H1 (cell line): ENCODE measurements at regions not wholly inside any gene's neighbourhood (a gene's known extent, or its start where the extent isn't known, plus 50 kb on each side); places are given as distances from the start of the nearest gene placed in this dataset.

ENCODE experiments used
- CTCF ChIA-PET: fragments of 300-600 bp; sonication (Branson Sonifier 250); formaldehyde crosslinking; loops from one replicate; lab custom pipeline; 2021; ENCODE audit not compliant: partially characterized antibody; lab: Charles Lee
- POLR2A ChIA-PET: fragments of 300-600 bp; sonication (Branson Sonifier 250); formaldehyde crosslinking; loops from one replicate; lab custom pipeline; 2021; ENCODE audit warnings: inconsistent platforms; ENCODE audit not compliant: partially characterized antibody; lab: Charles Lee
- DNase-seq, 2 experiments: peaks; one replicate each; pipeline versions ENCODE4 v3.0.0 to v3.0.0-alpha.2; 2010 to 2022; ENCODE audit warnings: low spot score in 2 of 2, low read depth in 1 of 2, mixed read lengths in 1 of 2
- FAIRE-seq: peaks from 2 replicates; lab custom pipeline; 2011; peaks lifted over from hg19 to GRCh38; lab: Jason Lieb, UNC
- H2AFZ ChIP-seq: 2 replicates; pipeline ENCODE4 v1.8.1; 2012; ENCODE audit warnings: low read length, inconsistent platforms
- H2AK5ac ChIP-seq: 2 replicates; pipeline ENCODE4 v1.6.1; 2013; ENCODE audit warnings: low read depth, low read length
- H2BK120ac ChIP-seq: replicated peaks from 2 replicates; pipeline ENCODE3; 2013; ENCODE audit warnings: low read depth, low read length, inconsistent platforms
- H2BK12ac ChIP-seq: 2 replicates; pipeline ENCODE4 v1.6.1; 2013; ENCODE audit warnings: low read depth, low read length
- H2BK15ac ChIP-seq: 2 replicates; pipeline ENCODE4 v1.6.1; 2013; ENCODE audit warnings: low read length
- H2BK20ac ChIP-seq: 2 replicates; pipeline ENCODE4 v1.6.1; 2013; ENCODE audit warnings: low read length
- H2BK5ac ChIP-seq: 2 replicates; pipeline ENCODE4 v1.6.1; 2013; ENCODE audit warnings: low read depth, low read length
- H3K14ac ChIP-seq: 2 replicates; pipeline ENCODE4 v1.6.1; 2013; ENCODE audit warnings: inconsistent platforms; ENCODE audit not compliant: insufficient read length
- H3K18ac ChIP-seq: 2 replicates; pipeline ENCODE4 v1.6.1; 2013; ENCODE audit warnings: low read length; ENCODE audit errors: extremely low read depth
- H3K23ac ChIP-seq: 2 replicates; pipeline ENCODE4 v1.6.1; 2013; ENCODE audit warnings: inconsistent platforms; ENCODE audit not compliant: insufficient read length
- H3K23me2 ChIP-seq: 2 replicates; pipeline ENCODE4 v1.6.1; 2013; ENCODE audit warnings: low read depth, low read length
- H3K27ac ChIP-seq: 2 replicates; pipeline ENCODE4 v1.6.1; 2011; ENCODE audit warnings: low read depth, low read length, inconsistent platforms
- H3K27me3 ChIP-seq, 4 experiments: replicated peaks in 1 of 4; 1 replicate in 1 of 4; 2 replicates in 3 of 4; pipeline versions ENCODE4 v1.6.1 to v1.8.1; 2011 to 2013; ENCODE audit warnings: low read length in 3 of 4, mild to moderate bottlenecking in 3 of 4, inconsistent platforms in 2 of 4, mixed read lengths in 2 of 4, moderate library complexity in 1 of 4; ENCODE audit not compliant: control insufficient read depth in 3 of 4, insufficient read depth in 3 of 4; ENCODE audit errors: extremely low read depth in 1 of 4
- H3K36me3 ChIP-seq, 4 experiments: 2 replicates each; pipeline versions ENCODE4 v1.6.1 to v1.8.1; 2011 to 2013; ENCODE audit warnings: mild to moderate bottlenecking in 4 of 4, low read length in 3 of 4, moderate library complexity in 2 of 4, control low read depth in 1 of 4, inconsistent platforms in 1 of 4; ENCODE audit not compliant: insufficient read depth in 4 of 4, control insufficient read depth in 2 of 4
- H3K4ac ChIP-seq: replicated peaks from 2 replicates; pipeline ENCODE3; 2013; ENCODE audit warnings: low read length, low read depth, mixed read lengths, inconsistent platforms; ENCODE audit not compliant: insufficient read length
- H3K4me1 ChIP-seq, 4 experiments: replicated peaks in 1 of 4; 1 replicate in 1 of 4; 2 replicates in 3 of 4; pipeline versions ENCODE4 v1.6.1 to v1.8.1; 2011 to 2013; ENCODE audit warnings: low read length in 3 of 4, inconsistent platforms in 2 of 4, mixed read lengths in 1 of 4; ENCODE audit not compliant: insufficient read depth in 4 of 4, control insufficient read depth in 3 of 4
- H3K4me2 ChIP-seq, 2 experiments: 2 replicates each; pipeline versions ENCODE4 v1.6.1 to v1.8.1; 2011 to 2013; ENCODE audit warnings: low read depth in 2 of 2, low read length in 2 of 2, control low read depth in 1 of 2, inconsistent platforms in 1 of 2, mild to moderate bottlenecking in 1 of 2; ENCODE audit not compliant: insufficient read depth in 1 of 2
- H3K4me3 ChIP-seq, 4 experiments: fragments of 200-600, 300-600 bp in 1 of 4; sonication (generic), shearing (Covaris generic), sonication (Bioruptor Twin) in 1 of 4; 2 replicates each; pipeline versions ENCODE4 v1.5.1 to v1.8.1; 2011 to 2016; ENCODE audit warnings: low read length in 4 of 4, low read depth in 3 of 4, control low read depth in 2 of 4, inconsistent platforms in 2 of 4, mild to moderate bottlenecking in 2 of 4, mixed read lengths in 1 of 4, moderate library complexity in 1 of 4; ENCODE audit not compliant: insufficient read depth in 2 of 4; ENCODE audit errors: extremely low read depth in 1 of 4
- H3K56ac ChIP-seq: replicated peaks from 2 replicates; pipeline ENCODE3; 2013; ENCODE audit warnings: low read depth, mild to moderate bottlenecking, mixed read lengths, low read length, inconsistent platforms; ENCODE audit not compliant: insufficient read length
- H3K79me1 ChIP-seq: 2 replicates; pipeline ENCODE4 v1.6.1; 2013; ENCODE audit warnings: low read depth, low read length, control low read depth
- H3K79me2 ChIP-seq, 2 experiments: 2 replicates each; pipeline versions ENCODE4 v1.6.1 to v1.8.1; 2012 to 2013; ENCODE audit warnings: low read length in 2 of 2, mild to moderate bottlenecking in 2 of 2, inconsistent platforms in 1 of 2; ENCODE audit not compliant: insufficient read depth in 2 of 2, control insufficient read depth in 1 of 2
- H3K9ac ChIP-seq, 4 experiments: replicated peaks in 1 of 4; 1 replicate in 1 of 4; 2 replicates in 3 of 4; pipeline versions ENCODE4 v1.6.1 to v1.8.1; 2011 to 2013; ENCODE audit warnings: low read depth in 3 of 4, low read length in 3 of 4, control low read depth in 2 of 4, mild to moderate bottlenecking in 2 of 4, moderate library complexity in 2 of 4, inconsistent platforms in 1 of 4; ENCODE audit errors: extremely low read depth in 1 of 4
- H3K9me3 ChIP-seq, 2 experiments: 2 replicates each; pipeline versions ENCODE4 v1.6.1 to v1.8.1; 2012 to 2013; ENCODE audit warnings: mild to moderate bottlenecking in 2 of 2, moderate library complexity in 2 of 2, control low read depth in 1 of 2, inconsistent platforms in 1 of 2, low read depth in 1 of 2, low read length in 1 of 2, mixed read lengths in 1 of 2; ENCODE audit not compliant: insufficient read depth in 2 of 2
- H4K20me1 ChIP-seq, 2 experiments: replicated peaks in 1 of 2; 2 replicates each; pipeline versions ENCODE3 to v1.8.1; 2011 to 2013; ENCODE audit warnings: inconsistent platforms in 2 of 2, low read length in 2 of 2, mild to moderate bottlenecking in 1 of 2; ENCODE audit not compliant: insufficient read depth in 2 of 2, control insufficient read depth in 1 of 2
- H4K5ac ChIP-seq: 2 replicates; pipeline ENCODE4 v1.6.1; 2013; ENCODE audit warnings: low read length, low read depth, mixed read lengths, inconsistent platforms; ENCODE audit not compliant: insufficient read length
- H4K8ac ChIP-seq: 2 replicates; pipeline ENCODE4 v1.8.0; 2013; ENCODE audit warnings: mild to moderate bottlenecking, moderate library complexity, low read length, inconsistent platforms; ENCODE audit not compliant: insufficient read depth; ENCODE audit errors: extremely low read depth
- H4K91ac ChIP-seq: replicated peaks from 2 replicates; pipeline ENCODE3; 2013; ENCODE audit warnings: low read length, mixed read lengths, inconsistent platforms; ENCODE audit not compliant: insufficient read length
- CBX5 ChIP-seq: fragments of 300-800, 300-1000 bp; sonication (generic); IDR thresholded peaks from 2 replicates; pipeline ENCODE4 v1.7.1; 2016; ENCODE audit warnings: antibody characterized with exemption, low read length, low read depth
- CTBP2 ChIP-seq: IDR thresholded peaks from 2 replicates; pipeline ENCODE4 v1.7.0; 2011; ENCODE audit warnings: borderline replicate concordance, mild to moderate bottlenecking, moderate library complexity, mixed read lengths, low read length; ENCODE audit not compliant: insufficient read depth, insufficient read length
- EGR1 ChIP-seq: IDR thresholded peaks from 2 replicates; pipeline ENCODE4 v1.6.1; 2011; ENCODE audit warnings: low read depth, low read length, borderline replicate concordance
- JUN ChIP-seq: IDR thresholded peaks from 2 replicates; pipeline ENCODE4 v1.6.1; 2011; ENCODE audit warnings: low read depth, mild to moderate bottlenecking, improper control_type of control experiment, low read length
- POU5F1 ChIP-seq: IDR thresholded peaks from 2 replicates; pipeline ENCODE4 v1.6.1; 2011; ENCODE audit warnings: low read depth, mild to moderate bottlenecking, low read length, moderate library complexity
- RAD21 ChIP-seq, 2 experiments: IDR thresholded peaks in 1 of 2; conservative IDR thresholded peaks in 1 of 2; 2 replicates each; pipeline ENCODE4 v1.6.1; 2011; ENCODE audit warnings: low read depth in 2 of 2, low read length in 2 of 2, improper control_type of control experiment in 1 of 2, inconsistent platforms in 1 of 2, mild to moderate bottlenecking in 1 of 2, moderate library complexity in 1 of 2
- RFX5 ChIP-seq: IDR thresholded peaks from 2 replicates; pipeline ENCODE4 v1.6.1; 2011; ENCODE audit warnings: low read depth, low read length, improper control_type of control experiment, borderline replicate concordance
- RXRA ChIP-seq: IDR thresholded peaks from 2 replicates; pipeline ENCODE4 v1.6.1; 2011; ENCODE audit warnings: low read depth, mild to moderate bottlenecking, low read length, moderate library complexity; ENCODE audit not compliant: insufficient read depth
- SP2 ChIP-seq: IDR thresholded peaks from 2 replicates; pipeline ENCODE4 v1.6.1; 2012; ENCODE audit warnings: mild to moderate bottlenecking, low read length, inconsistent platforms
- SP4 ChIP-seq: IDR thresholded peaks from 2 replicates; pipeline ENCODE4 v1.6.1; 2012; ENCODE audit warnings: low read length, inconsistent platforms
- TBP ChIP-seq: IDR thresholded peaks from 2 replicates; pipeline ENCODE4 v1.6.1; 2011; ENCODE audit warnings: low read depth, low read length, improper control_type of control experiment
- WGBS, 2 experiments: shearing (Covaris generic) in 1 of 2; methylation state at CpG; one replicate each; pipeline versions ENCODE4 v1.1.6 to v1.1.7; 2013 to 2015; ENCODE audit warnings: low lambda C conversion rate in 2 of 2, mixed read lengths in 2 of 2, inconsistent platforms in 1 of 2, low coverage in 1 of 2, missing lambda C conversion rate in 1 of 2; ENCODE audit not compliant: insufficient replicate concordance in 2 of 2, insufficient coverage in 1 of 2, insufficient read length in 1 of 2; ENCODE audit errors: extremely low coverage in 1 of 2, missing lambda C conversion rate in 1 of 2; 5-methylcytosine and 5-hydroxymethylcytosine counted together
- TF ChIP-seq, protein P1 (sequence below): IDR thresholded peaks from 2 replicates; pipeline ENCODE4 v1.6.1; 2011; ENCODE audit warnings: low read depth, mild to moderate bottlenecking, low read length; ENCODE audit not compliant: insufficient read depth

DNA sequence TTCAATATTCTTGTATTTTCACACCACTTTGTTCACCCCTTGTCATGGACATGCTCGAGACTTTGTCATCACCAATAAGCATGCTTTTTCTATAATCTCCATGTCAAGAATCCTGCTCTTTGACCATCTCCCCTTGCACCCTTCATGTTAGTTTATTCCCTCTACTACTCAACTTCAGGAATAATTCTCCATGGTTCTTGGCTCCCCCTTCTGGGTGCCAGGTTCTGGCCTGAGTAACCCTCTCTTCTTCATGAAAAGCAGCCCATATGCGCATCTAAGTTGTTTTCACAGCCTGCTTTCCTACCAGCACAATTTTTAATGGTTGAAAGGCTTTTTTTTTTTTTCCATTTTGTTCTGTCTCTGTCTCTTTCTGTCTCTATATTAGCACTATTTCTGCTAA, 160.7 kb downstream of the LEPR start:
- no peak overlapping the region for H3K14ac ChIP-seq
- H3K36me3 ChIP-seq: no peaks in the 10 kb centered on the region
- FAIRE-seq (no peak), DNase-seq (no peak)
- no peak overlapping the region for H3K56ac ChIP-seq
- H4K8ac ChIP-seq: no peak overlapping the region
- no peak overlapping the region for H4K5ac ChIP-seq
- no peak overlapping the region for H3K18ac ChIP-seq
- H2AK5ac ChIP-seq: no peak overlapping the region
- no peak overlapping the region for H3K4me3 ChIP-seq
- H3K79me1 ChIP-seq: no peaks in the 10 kb centered on the region
- H2BK120ac ChIP-seq: no peak overlapping the region
- H2BK5ac ChIP-seq: no peak overlapping the region
- no peak overlapping the region for H3K4ac ChIP-seq
- ChIA-PET POLR2A (no interaction called here), CTCF (interaction anchor here (0.8 kb wide), 1 partner anchor 109 kb away, joined by 3 read pairs; no protein-coding TSS in a partner anchor)
- 63% methylated on average over 2 of the region's 2 CpGs; no CpG with 5 or more reads in 1 of the 2 experiments for WGBS, 2 experiments
- H3K79me2 ChIP-seq: no peaks in the 10 kb centered on the region
- H4K91ac ChIP-seq: no peak overlapping the region
- no peak overlapping the region for H3K4me2 ChIP-seq
- no peaks in the 10 kb centered on the region for H3K9me3 ChIP-seq
- H2AFZ ChIP-seq: no peak overlapping the region
- no peaks in the 10 kb centered on the region for H3K27me3 ChIP-seq
- H3K4me1 ChIP-seq: no peaks in the 10 kb centered on the region
- H3K23me2 ChIP-seq: no peaks in the 10 kb centered on the region
- H3K23ac ChIP-seq: no peak overlapping the region
- H3K27ac ChIP-seq: no peak overlapping the region
- H4K20me1 ChIP-seq: no peaks in the 10 kb centered on the region
- H2BK20ac ChIP-seq: no peak overlapping the region
- no peak overlapping the region for H2BK12ac ChIP-seq
- H2BK15ac ChIP-seq: no peak overlapping the region
- H3K9ac ChIP-seq: no peak overlapping the region
- TF ChIP-seq RXRA (no peak), POU5F1 (peak; percentile 18; the same call in 1 of the 2 replicates), JUN (no peak), EGR1 (no peak), RAD21 (IDR thresholded peaks at IDR 0.05 in 1 of 2, conservative IDR thresholded peaks at IDR 0.05 in 1 of 2; ENCODE audit: low read depth in 2 of 2, low read length in 2 of 2) (peak; percentile 61 to 67), CTBP2 (no peak), SP2 (no peak), SP4 (no peak), RFX5 (no peak), CBX5 (no peak), TBP (no peak)
- TF ChIP-seq, protein P1, sequence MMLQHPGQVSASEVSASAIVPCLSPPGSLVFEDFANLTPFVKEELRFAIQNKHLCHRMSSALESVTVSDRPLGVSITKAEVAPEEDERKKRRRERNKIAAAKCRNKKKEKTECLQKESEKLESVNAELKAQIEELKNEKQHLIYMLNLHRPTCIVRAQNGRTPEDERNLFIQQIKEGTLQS: no peak
